MG63 (cell line): ENCODE measurements at regions not wholly inside any gene's neighbourhood (a gene's known extent, or its start where the extent isn't known, plus 50 kb on each side); places are given as distances from the start of the nearest gene placed in this dataset.
A peak's percentile ranks its signal among the peaks of the same experiment; 100 is the strongest.

Experiments used
- DNase-seq: peaks from one replicate; pipeline ENCODE4 v3.0.0-alpha.2; 2020
- H3K27me3 ChIP-seq: fragments of 250-450 bp; sonication (Bioruptor Pico); 2 replicates; pipeline ENCODE4 v1.5.1; 2020; ENCODE audit warnings: mild to moderate bottlenecking, moderate library complexity
- H3K36me3 ChIP-seq: fragments of 250-450 bp; sonication (Bioruptor Pico); 2 replicates; pipeline ENCODE4 v1.5.1; 2020; ENCODE audit warnings: mild to moderate bottlenecking, moderate library complexity
- H3K4me3 ChIP-seq: fragments of 250-450 bp; sonication (Bioruptor Pico); 2 replicates; pipeline ENCODE4 v1.5.1; 2020; ENCODE audit warnings: mild to moderate bottlenecking, moderate library complexity
- H3K9me3 ChIP-seq: fragments of 250-450 bp; sonication (Bioruptor Pico); 2 replicates; pipeline ENCODE4 v1.5.1; 2020; ENCODE audit warnings: mild to moderate bottlenecking, moderate library complexity

GRCh38 chr11:110907629-110908028, 195.4 kb upstream of the ARHGAP20 start:
- no peaks in the 10 kb centered on the region for H3K9me3 ChIP-seq
- no peak overlapping the region for H3K4me3 ChIP-seq
- peak; percentile 73 for DNase-seq
- no peaks in the 10 kb centered on the region for H3K36me3 ChIP-seq
- H3K27me3 ChIP-seq = no peaks in the 10 kb centered on the region

- Histone ChIP-seq H3K9me3 (no peaks in the 10 kb centered on the region), H3K4me3 (no peak overlapping the region), H3K36me3 (no peaks in the 10 kb centered on the region), H3K27me3 (no peaks in the 10 kb centered on the region)
- peak; percentile 11 for DNase-seq
Observed at GRCh38 chr11:110903830-110904229, 191.6 kb upstream of the ARHGAP20 start.

- no peak overlapping the region for H3K4me3 ChIP-seq
- H3K27me3 ChIP-seq = no peaks in the 10 kb centered on the region
- no peak for DNase-seq
- no peaks in the 10 kb centered on the region for H3K36me3 ChIP-seq
- H3K9me3 ChIP-seq = no peaks in the 10 kb centered on the region
Observed at GRCh38 chr11:110903378-110903777, 191.1 kb upstream of the ARHGAP20 start.

- no peaks in the 10 kb centered on the region for H3K27me3 ChIP-seq
- H3K4me3 ChIP-seq = no peak overlapping the region
- no peaks in the 10 kb centered on the region for H3K36me3 ChIP-seq
- no peak for DNase-seq
- H3K9me3 ChIP-seq = no peaks in the 10 kb centered on the region
Observed at GRCh38 chr11:110901441-110901840, 189.2 kb upstream of the ARHGAP20 start.

GRCh38 chr11:110900426-110900825, 188.2 kb upstream of the ARHGAP20 start:
- H3K27me3 ChIP-seq = no peaks in the 10 kb centered on the region
- H3K4me3 ChIP-seq = no peak overlapping the region
- H3K9me3 ChIP-seq = no peaks in the 10 kb centered on the region
- H3K36me3 ChIP-seq = no peaks in the 10 kb centered on the region
- no peak for DNase-seq

GRCh38 chr11:110897035-110897434, 184.8 kb upstream of the ARHGAP20 start:
- no peaks in the 10 kb centered on the region for H3K9me3 ChIP-seq
- no peaks in the 10 kb centered on the region for H3K27me3 ChIP-seq
- no peak for DNase-seq

GRCh38 chr11:110896358-110896757, 184.1 kb upstream of the ARHGAP20 start:
- H3K9me3 ChIP-seq = no peaks in the 10 kb centered on the region
- H3K36me3 ChIP-seq = no peaks in the 10 kb centered on the region
- H3K27me3 ChIP-seq = no peaks in the 10 kb centered on the region
- DNase-seq = peak; percentile 44
- H3K4me3 ChIP-seq = no peak overlapping the region

More at GRCh38 chr11:110897035-110897434, 184.8 kb upstream of the ARHGAP20 start:
- Histone ChIP-seq H3K4me3 (no peak overlapping the region), H3K36me3 (no peaks in the 10 kb centered on the region)

- no peaks in the 10 kb centered on the region for H3K27me3 ChIP-seq
- H3K9me3 ChIP-seq = no peaks in the 10 kb centered on the region
- DNase-seq = no peak
- H3K36me3 ChIP-seq = no peaks in the 10 kb centered on the region
- H3K4me3 ChIP-seq = no peak overlapping the region
Observed at GRCh38 chr11:110894224-110894623, 182.0 kb upstream of the ARHGAP20 start.

- no peak for DNase-seq
- no peaks in the 10 kb centered on the region for H3K27me3 ChIP-seq
- no peaks in the 10 kb centered on the region for H3K9me3 ChIP-seq
- no peaks in the 10 kb centered on the region for H3K36me3 ChIP-seq
- H3K4me3 ChIP-seq = no peak overlapping the region
Observed at GRCh38 chr11:110892741-110893285, 180.6 kb upstream of the ARHGAP20 start.

GRCh38 chr11:110891411-110891810, 179.2 kb upstream of the ARHGAP20 start:
- Histone ChIP-seq H3K9me3 (no peaks in the 10 kb centered on the region), H3K36me3 (no peaks in the 10 kb centered on the region), H3K27me3 (no peaks in the 10 kb centered on the region), H3K4me3 (no peak overlapping the region)
- no peak for DNase-seq

- Histone ChIP-seq H3K36me3 (no peaks in the 10 kb centered on the region), H3K4me3 (no peak overlapping the region), H3K27me3 (no peaks in the 10 kb centered on the region), H3K9me3 (no peaks in the 10 kb centered on the region)
- no peak for DNase-seq
Observed at GRCh38 chr11:110890995-110891394, 178.8 kb upstream of the ARHGAP20 start.

- DNase-seq = no peak
- Histone ChIP-seq H3K9me3 (no peaks in the 10 kb centered on the region), H3K36me3 (no peaks in the 10 kb centered on the region), H3K4me3 (no peak overlapping the region), H3K27me3 (no peaks in the 10 kb centered on the region)
Observed at GRCh38 chr11:110886288-110886970, 174.2 kb upstream of the ARHGAP20 start.

- Histone ChIP-seq H3K27me3 (no peaks in the 10 kb centered on the region), H3K4me3 (no peak overlapping the region), H3K9me3 (no peaks in the 10 kb centered on the region), H3K36me3 (no peaks in the 10 kb centered on the region)
- DNase-seq = no peak
Observed at GRCh38 chr11:110883256-110883655, 171.0 kb upstream of the ARHGAP20 start.

GRCh38 chr11:110878513-110878912, 166.3 kb upstream of the ARHGAP20 start:
- H3K4me3 ChIP-seq = no peak overlapping the region
- no peaks in the 10 kb centered on the region for H3K36me3 ChIP-seq
- no peaks in the 10 kb centered on the region for H3K9me3 ChIP-seq
- no peak for DNase-seq
- H3K27me3 ChIP-seq = no peaks in the 10 kb centered on the region

- H3K36me3 ChIP-seq = no peaks in the 10 kb centered on the region
- no peak overlapping the region for H3K4me3 ChIP-seq
- no peaks in the 10 kb centered on the region for H3K9me3 ChIP-seq
- no peak for DNase-seq
- H3K27me3 ChIP-seq = no peaks in the 10 kb centered on the region
Observed at GRCh38 chr11:110874437-110875030, 162.3 kb upstream of the ARHGAP20 start.

- Histone ChIP-seq H3K9me3 (no peaks in the 10 kb centered on the region), H3K4me3 (no peak overlapping the region), H3K36me3 (no peaks in the 10 kb centered on the region), H3K27me3 (no peaks in the 10 kb centered on the region)
- no peak for DNase-seq
Observed at GRCh38 chr11:110873975-110874374, 161.7 kb upstream of the ARHGAP20 start.

- Histone ChIP-seq H3K4me3 (no peak overlapping the region), H3K9me3 (no peaks in the 10 kb centered on the region), H3K36me3 (no peaks in the 10 kb centered on the region), H3K27me3 (no peaks in the 10 kb centered on the region)
- no peak for DNase-seq
Observed at GRCh38 chr11:110870816-110871522, 158.7 kb upstream of the ARHGAP20 start.
